ENCODE measurements at regions not wholly inside any gene's neighbourhood (a gene's known extent, or its start where the extent isn't known, plus 50 kb on each side); places are given as distances from the start of the nearest gene placed in this dataset.

- H3K27me3 ChIP-seq (replicated peaks in 2 of 5; ENCODE audit: control insufficient read depth in 4 of 5, insufficient read depth in 5 of 5, low read length in 4 of 5) = no peaks in the 10 kb centered on the region
- no peak for DNase-seq
- H3K4me1 ChIP-seq (ENCODE audit: control extremely low read depth in 1 of 4, control insufficient read depth in 4 of 4, insufficient read depth in 4 of 4, low read length in 3 of 4) = no peaks in the 10 kb centered on the region
- H3K27ac ChIP-seq (ENCODE audit: insufficient read depth in 1 of 2, low read depth in 1 of 2, low read length in 2 of 2, poor library complexity in 1 of 2, severe bottlenecking in 2 of 2) = no peak overlapping the region
- POLR2A ChIA-PET = no interaction called here
- H3K36me3 ChIP-seq (ENCODE audit: control insufficient read depth in 4 of 4, insufficient read depth in 4 of 4, low read length in 3 of 4) = no peaks in the 10 kb centered on the region
- CTCF ChIA-PET = no interaction called here
- H3K9me3 ChIP-seq (ENCODE audit: control extremely low read depth in 1 of 5, control insufficient read depth in 4 of 5, insufficient read depth in 2 of 5, low read depth in 1 of 5, low read length in 4 of 5) = no peaks in the 10 kb centered on the region
- no peak overlapping the region for H3K4me3 ChIP-seq (ENCODE audit: control insufficient read depth in 1 of 7, extremely low read depth in 1 of 7, insufficient read depth in 4 of 7, low read depth in 2 of 7, low read length in 6 of 7)
These were observed 1491.2 kb upstream of the PCDH20 start for GRCh38 chr13:62906896-62907295.

- Histone ChIP-seq H3K27me3 (replicated peaks in 2 of 5; ENCODE audit: control insufficient read depth in 4 of 5, insufficient read depth in 5 of 5, low read length in 4 of 5) (no peaks in the 10 kb centered on the region), H3K9me3 (ENCODE audit: control extremely low read depth in 1 of 5, control insufficient read depth in 4 of 5, insufficient read depth in 2 of 5, low read depth in 1 of 5, low read length in 4 of 5) (no peaks in the 10 kb centered on the region), H3K4me1 (ENCODE audit: control extremely low read depth in 1 of 4, control insufficient read depth in 4 of 4, insufficient read depth in 4 of 4, low read length in 3 of 4) (no peaks in the 10 kb centered on the region), H3K27ac (ENCODE audit: insufficient read depth in 1 of 2, low read depth in 1 of 2, low read length in 2 of 2, poor library complexity in 1 of 2, severe bottlenecking in 2 of 2) (no peak overlapping the region), H3K36me3 (ENCODE audit: control insufficient read depth in 4 of 4, insufficient read depth in 4 of 4, low read length in 3 of 4) (no peaks in the 10 kb centered on the region), H3K4me3 (ENCODE audit: control insufficient read depth in 1 of 7, extremely low read depth in 1 of 7, insufficient read depth in 4 of 7, low read depth in 2 of 7, low read length in 6 of 7) (no peak overlapping the region)
- ChIA-PET POLR2A (no interaction called here), CTCF (no interaction called here)
- no peak for DNase-seq
These were observed 1490.8 kb upstream of the PCDH20 start for GRCh38 chr13:62906469-62906868.

DNA sequence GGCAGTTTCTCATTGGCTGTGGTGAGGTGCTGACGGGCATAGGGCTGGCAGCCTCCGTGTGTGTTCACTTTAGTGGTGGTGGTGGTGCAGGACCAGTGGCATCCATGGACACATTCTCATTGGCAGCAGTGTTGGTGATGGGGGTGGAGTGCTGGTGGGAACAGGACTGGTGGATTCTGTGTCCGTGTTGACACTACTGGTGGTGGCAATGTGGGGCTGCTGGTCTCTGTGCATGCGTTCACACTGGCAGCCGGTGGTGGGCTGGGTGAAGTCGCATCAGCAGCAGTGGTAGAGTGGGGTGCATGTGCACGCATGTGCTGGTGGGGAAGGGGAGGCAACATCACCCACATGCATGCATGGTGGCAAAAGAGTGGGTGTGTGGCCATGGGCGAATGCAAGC, 1471.4 kb upstream of the PCDH20 start:
- ChIA-PET POLR2A (no interaction called here), CTCF (no interaction called here)
- H3K36me3 ChIP-seq (ENCODE audit: control insufficient read depth in 4 of 4, insufficient read depth in 4 of 4, low read length in 3 of 4) = no peaks in the 10 kb centered on the region
- WGBS (ENCODE audit: insufficient coverage) = 98% methylated on average over 8 of the region's 8 CpGs
- H3K27me3 ChIP-seq (replicated peaks in 2 of 5; ENCODE audit: control insufficient read depth in 4 of 5, insufficient read depth in 5 of 5, low read length in 4 of 5) = no peaks in the 10 kb centered on the region
- DNase-seq = no peak
- no peak overlapping the region for H3K27ac ChIP-seq (ENCODE audit: insufficient read depth in 1 of 2, low read depth in 1 of 2, low read length in 2 of 2, poor library complexity in 1 of 2, severe bottlenecking in 2 of 2)
- H3K4me3 ChIP-seq (ENCODE audit: control insufficient read depth in 1 of 7, extremely low read depth in 1 of 7, insufficient read depth in 4 of 7, low read depth in 2 of 7, low read length in 6 of 7) = no peak overlapping the region
- no peaks in the 10 kb centered on the region for H3K4me1 ChIP-seq (ENCODE audit: control extremely low read depth in 1 of 4, control insufficient read depth in 4 of 4, insufficient read depth in 4 of 4, low read length in 3 of 4)
- H3K9me3 ChIP-seq (ENCODE audit: control extremely low read depth in 1 of 5, control insufficient read depth in 4 of 5, insufficient read depth in 2 of 5, low read depth in 1 of 5, low read length in 4 of 5) = no peaks in the 10 kb centered on the region

DNA sequence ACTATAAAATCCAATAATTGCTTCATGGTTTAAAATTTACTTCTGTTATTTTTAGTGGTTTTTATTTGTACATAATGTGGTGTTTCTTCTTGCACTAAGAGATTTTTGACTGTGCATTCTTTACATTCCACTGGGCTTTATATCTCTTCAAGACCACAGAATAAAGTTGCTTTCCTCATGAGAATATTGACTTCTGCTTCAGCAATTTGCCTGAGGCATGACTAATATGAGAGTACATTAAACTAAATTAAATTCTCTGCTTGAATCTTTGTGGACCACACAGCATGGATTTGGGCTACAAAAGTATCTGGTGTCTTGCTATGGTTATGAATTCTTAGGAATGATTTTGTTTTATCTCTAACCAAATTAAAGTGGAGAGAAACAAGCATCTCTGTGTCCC, 1463.4 kb upstream of the PCDH20 start:
- no peak overlapping the region for H3K4me3 ChIP-seq (ENCODE audit: control insufficient read depth in 1 of 7, extremely low read depth in 1 of 7, insufficient read depth in 4 of 7, low read depth in 2 of 7, low read length in 6 of 7)
- no peak overlapping the region for H3K27ac ChIP-seq (ENCODE audit: insufficient read depth in 1 of 2, low read depth in 1 of 2, low read length in 2 of 2, poor library complexity in 1 of 2, severe bottlenecking in 2 of 2)
- H3K9me3 ChIP-seq (ENCODE audit: control extremely low read depth in 1 of 5, control insufficient read depth in 4 of 5, insufficient read depth in 2 of 5, low read depth in 1 of 5, low read length in 4 of 5) = peaks cover 0 to 3% (median 0%) of the 10 kb centered on the region in 5 experiments
- ChIA-PET CTCF (no interaction called here), POLR2A (no interaction called here)
- no peaks in the 10 kb centered on the region for H3K27me3 ChIP-seq (replicated peaks in 2 of 5; ENCODE audit: control insufficient read depth in 4 of 5, insufficient read depth in 5 of 5, low read length in 4 of 5)
- H3K36me3 ChIP-seq (ENCODE audit: control insufficient read depth in 4 of 4, insufficient read depth in 4 of 4, low read length in 3 of 4) = no peaks in the 10 kb centered on the region
- H3K4me1 ChIP-seq (ENCODE audit: control extremely low read depth in 1 of 4, control insufficient read depth in 4 of 4, insufficient read depth in 4 of 4, low read length in 3 of 4) = no peaks in the 10 kb centered on the region
- DNase-seq = no peak

GRCh38 chr13:62875118-62875640, 1459.5 kb upstream of the PCDH20 start:
- Histone ChIP-seq H3K4me3 (ENCODE audit: control insufficient read depth in 1 of 7, extremely low read depth in 1 of 7, insufficient read depth in 4 of 7, low read depth in 2 of 7, low read length in 6 of 7) (no peak overlapping the region), H3K36me3 (ENCODE audit: control insufficient read depth in 4 of 4, insufficient read depth in 4 of 4, low read length in 3 of 4) (no peaks in the 10 kb centered on the region), H3K27me3 (replicated peaks in 2 of 5; ENCODE audit: control insufficient read depth in 4 of 5, insufficient read depth in 5 of 5, low read length in 4 of 5) (no peaks in the 10 kb centered on the region), H3K4me1 (ENCODE audit: control extremely low read depth in 1 of 4, control insufficient read depth in 4 of 4, insufficient read depth in 4 of 4, low read length in 3 of 4) (no peaks in the 10 kb centered on the region), H3K27ac (ENCODE audit: insufficient read depth in 1 of 2, low read depth in 1 of 2, low read length in 2 of 2, poor library complexity in 1 of 2, severe bottlenecking in 2 of 2) (no peak overlapping the region), H3K9me3 (ENCODE audit: control extremely low read depth in 1 of 5, control insufficient read depth in 4 of 5, insufficient read depth in 2 of 5, low read depth in 1 of 5, low read length in 4 of 5) (no peaks in the 10 kb centered on the region)
- CTCF ChIA-PET = no interaction called here
- 94% methylated on average over 2 of the region's 2 CpGs for WGBS (ENCODE audit: insufficient coverage)
- DNase-seq = no peak
- POLR2A ChIA-PET = no interaction called here

DNA sequence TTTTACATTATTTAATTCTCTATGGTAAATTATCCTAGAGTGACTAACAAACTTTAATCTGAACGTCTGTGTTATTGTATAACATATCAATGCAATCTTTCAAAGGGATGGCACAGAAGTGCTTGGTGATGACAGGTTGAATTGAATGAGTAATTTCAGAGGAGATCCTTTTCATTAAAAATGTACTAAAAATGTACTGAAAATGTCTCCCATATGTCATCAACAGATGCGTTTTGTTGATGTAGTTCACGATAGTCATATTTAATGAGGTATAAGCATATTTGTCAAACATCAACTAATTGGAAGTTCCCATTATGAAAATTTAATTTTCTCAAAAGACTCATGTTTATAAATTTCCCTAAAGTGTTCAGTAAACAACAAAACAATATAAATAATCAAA, 1434.7 kb upstream of the PCDH20 start:
- POLR2A ChIA-PET = no interaction called here
- CTCF ChIA-PET = no interaction called here
- H3K36me3 ChIP-seq (ENCODE audit: control insufficient read depth in 4 of 4, insufficient read depth in 4 of 4, low read length in 3 of 4) = no peaks in the 10 kb centered on the region
- no peak overlapping the region for H3K4me3 ChIP-seq (ENCODE audit: control insufficient read depth in 1 of 7, extremely low read depth in 1 of 7, insufficient read depth in 4 of 7, low read depth in 2 of 7, low read length in 6 of 7)
- no CpG with 5 or more reads among the region's 3 CpGs for WGBS (ENCODE audit: insufficient coverage)
- no peaks in the 10 kb centered on the region for H3K27me3 ChIP-seq (replicated peaks in 2 of 5; ENCODE audit: control insufficient read depth in 4 of 5, insufficient read depth in 5 of 5, low read length in 4 of 5)
- DNase-seq = no peak
- no peak overlapping the region for H3K27ac ChIP-seq (ENCODE audit: insufficient read depth in 1 of 2, low read depth in 1 of 2, low read length in 2 of 2, poor library complexity in 1 of 2, severe bottlenecking in 2 of 2)
- H3K9me3 ChIP-seq (ENCODE audit: control extremely low read depth in 1 of 5, control insufficient read depth in 4 of 5, insufficient read depth in 2 of 5, low read depth in 1 of 5, low read length in 4 of 5) = no peaks in the 10 kb centered on the region
- H3K4me1 ChIP-seq (ENCODE audit: control extremely low read depth in 1 of 4, control insufficient read depth in 4 of 4, insufficient read depth in 4 of 4, low read length in 3 of 4) = no peaks in the 10 kb centered on the region

DNA sequence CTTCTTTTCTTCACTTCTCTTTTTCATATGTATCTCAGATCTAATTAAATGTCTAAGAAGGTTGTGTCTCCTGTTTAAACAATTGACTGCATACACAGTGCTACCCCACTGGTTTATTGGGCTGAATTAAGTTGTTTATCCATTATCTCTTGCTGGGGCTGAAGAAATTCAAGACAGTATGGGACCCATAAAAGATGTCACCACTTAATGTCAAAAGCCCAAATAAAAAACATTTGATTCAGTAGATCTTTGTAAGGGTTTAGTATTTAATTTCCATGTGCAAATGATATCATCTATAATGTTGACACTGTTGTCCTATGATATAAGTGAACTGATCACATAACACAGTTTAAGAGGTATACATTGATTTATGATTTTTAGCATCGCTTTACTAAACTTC, 1431.9 kb upstream of the PCDH20 start:
- WGBS (ENCODE audit: insufficient coverage) = no CpG with 5 or more reads among the region's 1 CpG
- POLR2A ChIA-PET = no interaction called here
- no peak overlapping the region for H3K4me3 ChIP-seq (ENCODE audit: control insufficient read depth in 1 of 7, extremely low read depth in 1 of 7, insufficient read depth in 4 of 7, low read depth in 2 of 7, low read length in 6 of 7)
- H3K4me1 ChIP-seq (ENCODE audit: control extremely low read depth in 1 of 4, control insufficient read depth in 4 of 4, insufficient read depth in 4 of 4, low read length in 3 of 4) = no peaks in the 10 kb centered on the region
- H3K36me3 ChIP-seq (ENCODE audit: control insufficient read depth in 4 of 4, insufficient read depth in 4 of 4, low read length in 3 of 4) = no peaks in the 10 kb centered on the region
- CTCF ChIA-PET = no interaction called here
- H3K9me3 ChIP-seq (ENCODE audit: control extremely low read depth in 1 of 5, control insufficient read depth in 4 of 5, insufficient read depth in 2 of 5, low read depth in 1 of 5, low read length in 4 of 5) = no peaks in the 10 kb centered on the region
- H3K27ac ChIP-seq (ENCODE audit: insufficient read depth in 1 of 2, low read depth in 1 of 2, low read length in 2 of 2, poor library complexity in 1 of 2, severe bottlenecking in 2 of 2) = no peak overlapping the region
- no peaks in the 10 kb centered on the region for H3K27me3 ChIP-seq (replicated peaks in 2 of 5; ENCODE audit: control insufficient read depth in 4 of 5, insufficient read depth in 5 of 5, low read length in 4 of 5)
- DNase-seq = no peak

DNA sequence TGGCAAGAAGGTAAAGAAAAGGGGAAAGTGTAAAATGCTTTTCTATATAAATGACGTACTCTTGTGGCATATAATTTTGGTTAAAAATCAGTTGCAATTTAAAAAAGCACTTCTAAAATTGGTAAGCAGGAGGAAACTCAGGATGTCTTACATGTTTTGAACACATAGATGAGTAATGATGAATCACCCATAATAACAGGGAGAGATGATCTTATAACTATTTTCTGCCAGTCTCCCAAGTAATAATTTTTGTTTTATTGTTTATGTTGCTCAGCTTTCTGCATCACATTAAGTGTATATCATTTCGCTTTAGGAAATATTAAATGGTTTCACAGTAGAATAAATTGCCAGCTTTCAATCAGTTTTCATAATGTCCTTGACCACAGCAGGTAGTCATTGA, 1430.7 kb upstream of the PCDH20 start:
- no peaks in the 10 kb centered on the region for H3K36me3 ChIP-seq (ENCODE audit: control insufficient read depth in 4 of 4, insufficient read depth in 4 of 4, low read length in 3 of 4)
- DNase-seq = no peak
- no peaks in the 10 kb centered on the region for H3K9me3 ChIP-seq (ENCODE audit: control extremely low read depth in 1 of 5, control insufficient read depth in 4 of 5, insufficient read depth in 2 of 5, low read depth in 1 of 5, low read length in 4 of 5)
- no peak overlapping the region for H3K4me3 ChIP-seq (ENCODE audit: control insufficient read depth in 1 of 7, extremely low read depth in 1 of 7, insufficient read depth in 4 of 7, low read depth in 2 of 7, low read length in 6 of 7)
- CTCF ChIA-PET = no interaction called here
- POLR2A ChIA-PET = no interaction called here
- 100% methylated on average over 1 of the region's 2 CpGs for WGBS (ENCODE audit: insufficient coverage)
- no peak overlapping the region for H3K27ac ChIP-seq (ENCODE audit: insufficient read depth in 1 of 2, low read depth in 1 of 2, low read length in 2 of 2, poor library complexity in 1 of 2, severe bottlenecking in 2 of 2)
- H3K27me3 ChIP-seq (replicated peaks in 2 of 5; ENCODE audit: control insufficient read depth in 4 of 5, insufficient read depth in 5 of 5, low read length in 4 of 5) = no peaks in the 10 kb centered on the region
- H3K4me1 ChIP-seq (ENCODE audit: control extremely low read depth in 1 of 4, control insufficient read depth in 4 of 4, insufficient read depth in 4 of 4, low read length in 3 of 4) = no peaks in the 10 kb centered on the region
